ENCODE measurements at regions not wholly inside any gene's neighbourhood (a gene's known extent, or its start where the extent isn't known, plus 50 kb on each side); places are given as distances from the start of the nearest gene placed in this dataset.

- Histone ChIP-seq H3K36me3 (no peaks in the 10 kb centered on the region), H3K9me3 (no peaks in the 10 kb centered on the region), H3K27me3 (no peaks in the 10 kb centered on the region), H3K4me1 (no peaks in the 10 kb centered on the region), H3K4me3 (replicated peaks in 1 of 3) (no peak overlapping the region), H3K27ac (no peak overlapping the region)
- TF ChIP-seq POLR2A (IDR thresholded peaks at IDR 0.05): no peak
- TF ChIP-seq CTCF (IDR thresholded peaks at IDR 0.05): no peak
- intact Hi-C loops (cut with DNase I): no loop called here
- no peak for DNase-seq
- 59 to 65% methylated on average over 2 of the region's 2 CpGs for WGBS, 2 donors
Observed at GRCh38 chr5:37906416-37906815, 66.6 kb upstream of the GDNF start.

GRCh38 chr5:37905230-37905629 lies 65.4 kb upstream of the GDNF start:
- WGBS, 2 donors: 71 to 87% methylated on average over 3 of the region's 3 CpGs
- Histone ChIP-seq H3K4me1 (peaks cover 0 to 2% of the 10 kb centered on the region in 2 donors), H3K27me3 (no peaks in the 10 kb centered on the region), H3K4me3 (replicated peaks in 1 of 3) (no peak overlapping the region), H3K9me3 (no peaks in the 10 kb centered on the region), H3K36me3 (no peaks in the 10 kb centered on the region), H3K27ac (no peak overlapping the region)
- intact Hi-C loops (cut with DNase I): no loop called here
- TF ChIP-seq CTCF (IDR thresholded peaks at IDR 0.05): no peak
- no peak for TF ChIP-seq POLR2A (IDR thresholded peaks at IDR 0.05)
- no peak for DNase-seq

GRCh38 chr5:37902323-37902722 lies 62.5 kb upstream of the GDNF start:
- intact Hi-C loops (cut with DNase I): no loop called here
- no peak for TF ChIP-seq CTCF (IDR thresholded peaks at IDR 0.05)
- TF ChIP-seq POLR2A (IDR thresholded peaks at IDR 0.05): no peak

DNA sequence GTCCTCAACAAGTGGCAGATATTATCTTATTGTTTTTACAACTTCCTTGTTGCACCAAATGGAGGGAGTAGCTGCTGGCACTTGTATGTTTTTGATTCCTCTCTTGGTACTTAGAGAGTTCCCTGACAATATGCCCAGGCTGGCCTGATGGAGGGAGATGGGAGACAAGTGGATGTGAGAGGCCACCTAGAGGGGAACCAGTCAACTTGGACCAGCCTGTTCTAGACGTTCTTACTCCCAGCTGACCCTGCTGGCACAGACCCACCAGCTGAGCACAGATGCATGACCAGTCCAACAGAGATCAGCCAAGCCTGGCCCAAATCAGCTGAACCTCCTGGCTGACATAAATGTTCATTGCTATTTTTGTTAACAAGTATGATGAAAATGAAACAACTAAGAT lies 60.9 kb upstream of the GDNF start:
- Histone ChIP-seq H3K27ac (no peak overlapping the region), H3K36me3 (no peaks in the 10 kb centered on the region), H3K27me3 (no peaks in the 10 kb centered on the region), H3K4me3 (replicated peaks in 1 of 3) (no peak overlapping the region), H3K9me3 (no peaks in the 10 kb centered on the region), H3K4me1 (peaks cover 0 to 3% of the 10 kb centered on the region in 2 donors)
- WGBS, 2 donors: 0% methylated on average over 1 of the region's 1 CpG
- peak; percentile 94 for DNase-seq
- intact Hi-C loops (cut with DNase I): no loop called here
- TF ChIP-seq CTCF (IDR thresholded peaks at IDR 0.05): peak in 3 of 6 experiments; percentile 21 to 41 (median 28)
- TF ChIP-seq POLR2A (IDR thresholded peaks at IDR 0.05): no peak

More at GRCh38 chr5:37902323-37902722, 62.5 kb upstream of the GDNF start:
- Histone ChIP-seq H3K4me1 (peaks cover 0 to 3% of the 10 kb centered on the region in 2 donors), H3K4me3 (replicated peaks in 1 of 3) (no peak overlapping the region), H3K27me3 (no peaks in the 10 kb centered on the region), H3K36me3 (no peaks in the 10 kb centered on the region), H3K27ac (no peak overlapping the region), H3K9me3 (no peaks in the 10 kb centered on the region)
- no peak for DNase-seq
- 96 to 98% methylated on average over 3 of the region's 3 CpGs for WGBS, 2 donors

DNA sequence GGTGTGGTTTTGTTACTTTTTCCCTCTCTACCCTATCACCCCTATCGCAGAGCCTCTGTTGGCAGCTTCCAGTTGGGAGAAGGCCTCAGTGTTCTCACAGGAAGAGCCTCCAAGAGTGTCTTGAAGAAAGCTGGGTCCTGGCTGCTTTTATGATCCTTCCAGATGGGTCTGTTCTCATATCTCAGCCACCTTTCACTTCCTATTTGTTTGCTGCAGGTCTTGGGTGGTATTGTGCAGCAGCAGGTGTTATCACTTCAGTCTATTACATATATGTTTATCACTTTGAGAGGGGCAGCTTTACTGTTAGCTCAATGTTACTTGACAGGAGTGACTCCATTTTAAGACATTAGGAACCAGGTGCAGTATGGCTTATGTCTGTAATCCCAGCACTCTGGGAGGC lies 59.2 kb upstream of the GDNF start:
- peaks cover 0 to 3% of the 10 kb centered on the region in 2 donors for H3K4me1 ChIP-seq
- H3K36me3 ChIP-seq: no peaks in the 10 kb centered on the region
- H3K27me3 ChIP-seq: no peaks in the 10 kb centered on the region
- no peak overlapping the region for H3K4me3 ChIP-seq (replicated peaks in 1 of 3)
- no peaks in the 10 kb centered on the region for H3K9me3 ChIP-seq
- WGBS, 2 donors: 90 to 100% methylated on average over 1 of the region's 1 CpG
- DNase-seq: no peak
- H3K27ac ChIP-seq: no peak overlapping the region
- intact Hi-C loops (cut with DNase I): no loop called here
- no peak for TF ChIP-seq POLR2A (IDR thresholded peaks at IDR 0.05)
- no peak for TF ChIP-seq CTCF (IDR thresholded peaks at IDR 0.05)

Data from thyroid gland (tissue), 4 donors.